ENCODE measurements at regions not wholly inside any gene's neighbourhood (a gene's known extent, or its start where the extent isn't known, plus 50 kb on each side); places are given as distances from the start of the nearest gene placed in this dataset.

- H3K4me1 Mint-ChIP-seq = peaks cover 18% of the 10 kb centered on the region
- H3K4me2 ChIP-seq = no peak overlapping the region
Observed at GRCh38 chr20:57870597-57871236, 160.9 kb upstream of the PMEPA1 start.

GRCh38 chr20:57869951-57870315 is 160.1 kb upstream of the PMEPA1 start:
- Mint-ChIP-seq H3K4me1 (peaks cover 18% of the 10 kb centered on the region), H3K9me3 (no peaks in the 10 kb centered on the region), H3K4me3 (no peak overlapping the region), H3K36me3 (ENCODE audit: low read depth) (no peaks in the 10 kb centered on the region), H3K27me3 (ENCODE audit: insufficient read depth, low read depth, poor library complexity) (peaks cover 6% of the 10 kb centered on the region), H3K27ac (no peak overlapping the region)
- no peak for TF ChIP-seq STAT1 (IDR thresholded peaks at IDR 0.05; ENCODE audit: unreplicated experiment)
- Histone ChIP-seq H3K36me3 (ENCODE audit: insufficient read depth) (no peaks in the 10 kb centered on the region), H2AFZ (no peak overlapping the region), H4K20me1 (replicated peaks; ENCODE audit: insufficient read depth) (no peaks in the 10 kb centered on the region), H3K4me3 (no peak overlapping the region), H3F3A (replicated peaks; ENCODE audit: low read depth) (no peaks in the 10 kb centered on the region), H3K4me1 (ENCODE audit: insufficient read depth) (peaks cover 9% of the 10 kb centered on the region; the same call in 1 of the 2 replicates), H3K4me2 (no peak overlapping the region), H3K79me2 (replicated peaks; ENCODE audit: insufficient read depth) (no peaks in the 10 kb centered on the region), H3K9me2 (ENCODE audit: insufficient read depth) (no peaks in the 10 kb centered on the region), H3K27ac (ENCODE audit: low read depth) (no peak overlapping the region), H3K27me3 (ENCODE audit: insufficient read depth) (no peaks in the 10 kb centered on the region)
- ATAC-seq (no peak), DNase-seq (ENCODE audit: low spot score) (no peak)

More at GRCh38 chr20:57870597-57871236, 160.9 kb upstream of the PMEPA1 start:
- TF ChIP-seq ETS1 (IDR thresholded peaks at IDR 0.05) = no peak
- no peak for TF ChIP-seq EZH2phosphoT487 (IDR thresholded peaks at IDR 0.05; ENCODE audit: unreplicated experiment)
- no peak for TF ChIP-seq ZNF331 (CRISPR knock-in tag; IDR thresholded peaks at IDR 0.05; ENCODE audit: low read depth)
- no peak for TF ChIP-seq JUNB (IDR thresholded peaks at IDR 0.05; ENCODE audit: unreplicated experiment)
- TF ChIP-seq POLR2AphosphoS5 (IDR thresholded peaks at IDR 0.05; ENCODE audit: low read depth) = no peak
- TF ChIP-seq CREB1 (CRISPR knock-in tag; IDR thresholded peaks at IDR 0.05; ENCODE audit: low read depth) = no peak
- TF ChIP-seq NANOG (IDR thresholded peaks at IDR 0.05; ENCODE audit: borderline replicate concordance) = no peak
- TF ChIP-seq CTCF (conservative IDR thresholded peaks at IDR 0.05; ENCODE audit: low read depth in 2 of 2) = no peak
- no peak for DNase-seq (ENCODE audit: low spot score)
- H3F3A ChIP-seq (replicated peaks; ENCODE audit: low read depth) = no peaks in the 10 kb centered on the region
- no peaks in the 10 kb centered on the region for H3K27me3 ChIP-seq (ENCODE audit: insufficient read depth)
- no peak overlapping the region for H3K4me3 ChIP-seq
- H3K4me1 ChIP-seq (ENCODE audit: insufficient read depth) = peaks cover 9% of the 10 kb centered on the region; the same call in 1 of the 2 replicates
- no peaks in the 10 kb centered on the region for H3K9me2 ChIP-seq (ENCODE audit: insufficient read depth)
- no peak for ATAC-seq
- Mint-ChIP-seq H3K27me3 (ENCODE audit: insufficient read depth, low read depth, poor library complexity) (peaks cover 6% of the 10 kb centered on the region), H3K36me3 (ENCODE audit: low read depth) (no peaks in the 10 kb centered on the region), H3K4me3 (no peak overlapping the region), H3K9me3 (no peaks in the 10 kb centered on the region), H3K27ac (no peak overlapping the region)
- no peaks in the 10 kb centered on the region for H4K20me1 ChIP-seq (replicated peaks; ENCODE audit: insufficient read depth)
- H3K79me2 ChIP-seq (replicated peaks; ENCODE audit: insufficient read depth) = no peaks in the 10 kb centered on the region
- no peaks in the 10 kb centered on the region for H3K36me3 ChIP-seq (ENCODE audit: insufficient read depth)
- no peak overlapping the region for H2AFZ ChIP-seq
- H3K27ac ChIP-seq (ENCODE audit: low read depth) = no peak overlapping the region
